GM19372 (cell line): ENCODE measurements at regions not wholly inside any gene's neighbourhood (a gene's known extent, or its start where the extent isn't known, plus 50 kb on each side); places are given as distances from the start of the nearest gene placed in this dataset.
"Not testable (repeated sequence)": the region's sequence is repeated elsewhere in the genome, so short reads cannot be mapped to it uniquely, and the experiment has no call there.

Experiments
- ATAC-seq: cut with Tn5 transposase; IDR thresholded peaks from one replicate; pipeline ENCODE4 v1.9.1; 2021; ENCODE audit warnings: mild to moderate bottlenecking, low read depth, moderate library complexity; ENCODE audit not compliant: unreplicated experiment

GRCh38 chr5:168132241-168132641, 159.2 kb upstream of the WWC1 start:
- no peak for ATAC-seq

- peak; percentile 96 for ATAC-seq
Measured at GRCh38 chr5:168135897-168136296, 155.5 kb upstream of the WWC1 start.

GRCh38 chr5:168136340-168136739, 155.1 kb upstream of the WWC1 start:
- ATAC-seq, result peak; percentile 5

GRCh38 chr5:168137265-168137664, 154.2 kb upstream of the WWC1 start:
- no peak for ATAC-seq

GRCh38 chr5:168140241-168140640, 151.2 kb upstream of the WWC1 start:
- ATAC-seq, result no peak

GRCh38 chr5:168142402-168142801, 149.0 kb upstream of the WWC1 start:
- ATAC-seq, result no peak

GRCh38 chr5:168143521-168143920, 147.9 kb upstream of the WWC1 start:
- ATAC-seq, result not testable (repeated sequence)

GRCh38 chr5:168147106-168147505, 144.3 kb upstream of the WWC1 start:
- ATAC-seq, result no peak

- ATAC-seq, result no peak
Measured at GRCh38 chr5:168147568-168148360, 143.7 kb upstream of the WWC1 start.

GRCh38 chr5:168151041-168151440, 140.4 kb upstream of the WWC1 start:
- no peak for ATAC-seq

GRCh38 chr5:168152660-168153059, 138.8 kb upstream of the WWC1 start:
- no peak for ATAC-seq

GRCh38 chr5:168153263-168153875, 138.1 kb upstream of the WWC1 start:
- no peak for ATAC-seq

- ATAC-seq, result no peak
Measured at GRCh38 chr5:168153876-168154270, 137.6 kb upstream of the WWC1 start.

GRCh38 chr5:168155585-168155984, 135.9 kb upstream of the WWC1 start:
- ATAC-seq, result no peak

- ATAC-seq, result no peak
Measured at GRCh38 chr5:168156170-168156569, 135.3 kb upstream of the WWC1 start.

GRCh38 chr5:168157141-168157540, 134.3 kb upstream of the WWC1 start:
- no peak for ATAC-seq

GRCh38 chr5:168159425-168159824, 132.0 kb upstream of the WWC1 start:
- ATAC-seq, result no peak

- ATAC-seq, result no peak
Measured at GRCh38 chr5:168162464-168162863, 129.0 kb upstream of the WWC1 start.

GRCh38 chr5:168163966-168164365, 127.5 kb upstream of the WWC1 start:
- no peak for ATAC-seq

- ATAC-seq, result no peak
Measured at GRCh38 chr5:168165221-168165914, 126.1 kb upstream of the WWC1 start.

GRCh38 chr5:168165977-168166376, 125.5 kb upstream of the WWC1 start:
- no peak for ATAC-seq

- ATAC-seq, result no peak
Measured at GRCh38 chr5:168167338-168167737, 124.1 kb upstream of the WWC1 start.
